Ishikawa (cell line): ENCODE measurements at regions not wholly inside any gene's neighbourhood (a gene's known extent, or its start where the extent isn't known, plus 50 kb on each side); places are given as distances from the start of the nearest gene placed in this dataset.

Experiments used
- NFIC ChIP-seq: IDR thresholded peaks from 2 replicates; pipeline ENCODE4 v1.6.1; 2012
- TAF1 ChIP-seq: IDR thresholded peaks from 2 replicates; pipeline ENCODE4 v1.6.1; 2012; ENCODE audit warnings: low read depth, mild to moderate bottlenecking
- TF ChIP-seq, protein P1 (sequence below): IDR thresholded peaks from 2 replicates; pipeline ENCODE4 v1.6.1; 2012; ENCODE audit warnings: low read depth, mild to moderate bottlenecking

DNA sequence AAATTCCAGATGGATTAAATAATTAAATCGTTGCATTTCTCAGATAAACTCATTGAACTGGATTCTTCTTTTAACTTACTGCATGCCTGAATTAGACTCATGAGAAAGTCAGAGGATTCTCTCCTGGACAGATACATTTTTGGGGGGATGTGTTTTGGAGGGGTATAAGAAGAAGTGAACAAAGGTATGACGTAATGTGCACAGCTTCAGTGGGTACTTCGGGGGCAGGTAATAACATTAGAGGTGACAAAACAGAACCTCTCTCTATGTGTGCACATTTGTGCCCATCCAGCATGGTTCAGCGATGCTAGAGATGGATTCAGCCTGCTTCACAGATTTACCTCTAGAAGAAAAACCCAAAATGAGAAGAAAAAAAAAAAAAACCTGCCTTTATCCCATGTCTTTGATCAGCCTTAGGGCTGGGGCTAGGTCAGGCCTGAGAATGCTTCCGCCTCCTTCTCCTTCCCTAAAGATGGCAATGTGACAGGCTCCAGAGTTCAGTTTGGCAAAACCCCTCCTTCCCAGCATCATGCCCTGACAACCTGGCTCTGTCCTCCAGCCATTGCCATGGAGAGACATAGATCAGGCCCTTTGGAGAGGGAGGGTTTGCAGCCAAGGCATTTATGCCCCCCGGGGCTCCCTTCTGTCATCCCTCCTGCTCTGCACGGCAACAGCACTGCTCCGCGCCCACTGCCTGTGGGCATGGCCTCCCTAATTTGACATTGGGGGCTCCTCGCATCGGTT, 166.7 kb downstream of the KCNA5 start:
- TF ChIP-seq, protein P1, sequence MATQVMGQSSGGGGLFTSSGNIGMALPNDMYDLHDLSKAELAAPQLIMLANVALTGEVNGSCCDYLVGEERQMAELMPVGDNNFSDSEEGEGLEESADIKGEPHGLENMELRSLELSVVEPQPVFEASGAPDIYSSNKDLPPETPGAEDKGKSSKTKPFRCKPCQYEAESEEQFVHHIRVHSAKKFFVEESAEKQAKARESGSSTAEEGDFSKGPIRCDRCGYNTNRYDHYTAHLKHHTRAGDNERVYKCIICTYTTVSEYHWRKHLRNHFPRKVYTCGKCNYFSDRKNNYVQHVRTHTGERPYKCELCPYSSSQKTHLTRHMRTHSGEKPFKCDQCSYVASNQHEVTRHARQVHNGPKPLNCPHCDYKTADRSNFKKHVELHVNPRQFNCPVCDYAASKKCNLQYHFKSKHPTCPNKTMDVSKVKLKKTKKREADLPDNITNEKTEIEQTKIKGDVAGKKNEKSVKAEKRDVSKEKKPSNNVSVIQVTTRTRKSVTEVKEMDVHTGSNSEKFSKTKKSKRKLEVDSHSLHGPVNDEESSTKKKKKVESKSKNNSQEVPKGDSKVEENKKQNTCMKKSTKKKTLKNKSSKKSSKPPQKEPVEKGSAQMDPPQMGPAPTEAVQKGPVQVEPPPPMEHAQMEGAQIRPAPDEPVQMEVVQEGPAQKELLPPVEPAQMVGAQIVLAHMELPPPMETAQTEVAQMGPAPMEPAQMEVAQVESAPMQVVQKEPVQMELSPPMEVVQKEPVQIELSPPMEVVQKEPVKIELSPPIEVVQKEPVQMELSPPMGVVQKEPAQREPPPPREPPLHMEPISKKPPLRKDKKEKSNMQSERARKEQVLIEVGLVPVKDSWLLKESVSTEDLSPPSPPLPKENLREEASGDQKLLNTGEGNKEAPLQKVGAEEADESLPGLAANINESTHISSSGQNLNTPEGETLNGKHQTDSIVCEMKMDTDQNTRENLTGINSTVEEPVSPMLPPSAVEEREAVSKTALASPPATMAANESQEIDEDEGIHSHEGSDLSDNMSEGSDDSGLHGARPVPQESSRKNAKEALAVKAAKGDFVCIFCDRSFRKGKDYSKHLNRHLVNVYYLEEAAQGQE = no peak
- TF ChIP-seq NFIC (no peak), TAF1 (no peak)
